Prostate gland (tissue), 2 donors: ENCODE measurements at regions not wholly inside any gene's neighbourhood (a gene's known extent, or its start where the extent isn't known, plus 50 kb on each side); places are given as distances from the start of the nearest gene placed in this dataset.

ENCODE experiments used
- CTCF ChIP-seq, 4 experiments: fragments of 200-600 bp in 2 of 4; fragments of 450-650 bp in 2 of 4; sonication (generic) in 2 of 4; IDR thresholded peaks; 1 replicate in 3 of 4; 2 replicates in 1 of 4; pipeline ENCODE4 v1.5.1; 2016 to 2019; ENCODE audit warnings: antibody characterized with exemption in 4 of 4, mild to moderate bottlenecking in 2 of 4, moderate library complexity in 2 of 4
- POLR2AphosphoS5 ChIP-seq: sonication (generic); formaldehyde crosslinking; IDR thresholded peaks from one replicate; pipeline ENCODE4 v1.6.1; 2017; ENCODE audit warnings: antibody characterized with exemption

GRCh38 chr2:123154195-123154594 lies 870.9 kb upstream of the CNTNAP5 start:
- no peak for TF ChIP-seq CTCF (IDR thresholded peaks at IDR 0.05)
- TF ChIP-seq POLR2AphosphoS5 = no peak
